HCT116 (cell line): ENCODE measurements at regions not wholly inside any gene's neighbourhood (a gene's known extent, or its start where the extent isn't known, plus 50 kb on each side); places are given as distances from the start of the nearest gene placed in this dataset.

Experiments
- ATAC-seq: fragments of 200-7000 bp; cut with Tn5 transposase; 2 replicates; pipeline ENCODE4 v1.9.1; 2020; ENCODE audit warnings: mild to moderate bottlenecking, moderate library complexity
- BruUV-seq: library from RNA; stranded (reverse); fragments of 400-500 nt; replicated peaks from 2 replicates; lab custom pipeline; 2021; lab: Mats Ljungman, UMichigan
- CTCF ChIA-PET: fragments of 300-600 bp; sonication (Branson Sonifier 250); formaldehyde crosslinking; loops from one replicate; lab custom pipeline; 2021; ENCODE audit warnings: antibody characterized with exemption; lab: Charles Lee
- POLR2A ChIA-PET: fragments of 300-600, 350-600 bp; sonication (Branson Sonifier 250); formaldehyde crosslinking; loops from one replicate; lab custom pipeline; 2021; ENCODE audit warnings: antibody characterized with exemption; lab: Charles Lee
- RAD21 ChIA-PET, 2 experiments: fragments of 300-600 bp; sonication (Branson Sonifier 250); formaldehyde crosslinking; loops; one replicate each; lab custom pipeline; 2023; ENCODE audit warnings: low total read pairs in 2 of 2; ENCODE audit not compliant: uncharacterized antibody in 2 of 2, unreplicated experiment in 2 of 2, low non-redundant PET in 1 of 2; lab: Charles Lee
- DNase-seq: peaks from one replicate; pipeline ENCODE4 v3.0.0-alpha.2; 2010; ENCODE audit warnings: low read depth, low spot score
- H2AFZ ChIP-seq: fragments of 200-600 bp; shearing (Covaris generic), sonication (generic); 2 replicates; pipeline ENCODE4 v1.6.1; 2017; ENCODE audit warnings: low read depth, mixed run types, mixed read lengths, antibody characterized with exemption, low read length; ENCODE audit not compliant: poor library complexity, severe bottlenecking
- H3K27ac ChIP-seq: 2 replicates; pipeline ENCODE4 v1.5.1; 2012; ENCODE audit warnings: low read depth, low read length
- H3K27me3 ChIP-seq: fragments of 200-600 bp; sonication (generic); 2 replicates; pipeline ENCODE4 v1.6.1; 2016; ENCODE audit warnings: mixed run types, low read length, mixed read lengths; ENCODE audit not compliant: insufficient read depth
- H3K36me3 ChIP-seq, 2 experiments: fragments of 200-500 bp in 1 of 2; fragments of 200-600 bp in 1 of 2; sonication (Bioruptor generic) in 1 of 2; sonication (generic) in 1 of 2; 2 replicates each; pipeline versions ENCODE4 v1.5.1 to v1.6.1; 2014 to 2016; ENCODE audit warnings: low read length in 2 of 2, inconsistent platforms in 1 of 2, mixed read lengths in 1 of 2, mixed run types in 1 of 2; ENCODE audit not compliant: insufficient read depth in 2 of 2, control insufficient read depth in 1 of 2
- H3K4me1 ChIP-seq, 2 experiments: fragments of 200-600 bp in 1 of 2; sonication (generic) in 1 of 2; 2 replicates each; pipeline versions ENCODE4 v1.5.1 to v1.6.1; 2012 to 2017; ENCODE audit warnings: low read length in 2 of 2, inconsistent platforms in 1 of 2, mild to moderate bottlenecking in 1 of 2, mixed read lengths in 1 of 2, mixed run types in 1 of 2, moderate library complexity in 1 of 2; ENCODE audit not compliant: insufficient read depth in 2 of 2, control insufficient read depth in 1 of 2
- H3K4me2 ChIP-seq: fragments of 200-600 bp; sonication (generic); 2 replicates; pipeline ENCODE4 v1.6.1; 2017; ENCODE audit warnings: mixed run types, low read length, mixed read lengths
- H3K4me3 ChIP-seq, 2 experiments: fragments of 200-600 bp in 1 of 2; sonication (generic) in 1 of 2; replicated peaks in 1 of 2; 2 replicates each; pipeline ENCODE4 v1.5.1; 2011 to 2016; ENCODE audit warnings: low read length in 2 of 2, control low read depth in 1 of 2, low read depth in 1 of 2, mild to moderate bottlenecking in 1 of 2, mixed read lengths in 1 of 2, mixed run types in 1 of 2
- H3K79me2 ChIP-seq: fragments of 200-600 bp; sonication (generic); 2 replicates; pipeline ENCODE4 v1.6.1; 2017; ENCODE audit warnings: mild to moderate bottlenecking, mixed run types, low read length, moderate library complexity, mixed read lengths; ENCODE audit not compliant: insufficient read depth
- H3K9ac ChIP-seq: fragments of 200-600 bp; sonication (generic); 2 replicates; pipeline ENCODE4 v1.6.1; 2016; ENCODE audit warnings: low read length, mixed read lengths
- H3K9me2 ChIP-seq: fragments of 200-600 bp; sonication (generic), shearing (Covaris generic); 2 replicates; pipeline ENCODE4 v1.6.1; 2017; ENCODE audit warnings: mixed run types, mild to moderate bottlenecking, moderate library complexity; ENCODE audit not compliant: insufficient read depth
- H3K9me3 ChIP-seq, 2 experiments: fragments of 200-500 bp in 1 of 2; fragments of 200-600 bp in 1 of 2; sonication (Bioruptor generic) in 1 of 2; sonication (generic) in 1 of 2; 2 replicates each; pipeline ENCODE4 v1.6.1; 2014 to 2017; ENCODE audit warnings: low read length in 2 of 2, mixed read lengths in 2 of 2, inconsistent platforms in 1 of 2, low read depth in 1 of 2, mild to moderate bottlenecking in 1 of 2, mixed run types in 1 of 2, moderate library complexity in 1 of 2; ENCODE audit not compliant: control insufficient read depth in 1 of 2, insufficient read depth in 1 of 2
- H4K20me1 ChIP-seq: fragments of 200-600 bp; sonication (generic), shearing (Covaris generic); 2 replicates; pipeline ENCODE4 v1.6.1; 2017; ENCODE audit warnings: mixed run types, mild to moderate bottlenecking, moderate library complexity; ENCODE audit not compliant: insufficient read depth
- CBX3 ChIP-seq: IDR thresholded peaks from 2 replicates; pipeline ENCODE4 v1.6.1; 2012; ENCODE audit warnings: low read depth
- CEBPB ChIP-seq: IDR thresholded peaks from 2 replicates; pipeline ENCODE4 v1.6.1; 2012; ENCODE audit warnings: low read depth
- ELF1 ChIP-seq: IDR thresholded peaks from 2 replicates; pipeline ENCODE4 v1.6.1; 2012; ENCODE audit warnings: low read depth, borderline replicate concordance
- EZH2 ChIP-seq: fragments of 200-600 bp; sonication (generic); IDR thresholded peaks from 2 replicates; pipeline ENCODE4 v1.6.1; 2017; ENCODE audit warnings: antibody characterized with exemption, mixed run types
- EZH2phosphoT487 ChIP-seq: fragments of 200-600 bp; IDR thresholded peaks from 2 replicates; pipeline ENCODE4 v1.6.1; 2018; ENCODE audit warnings: antibody characterized with exemption, borderline replicate concordance
- JUND ChIP-seq: IDR thresholded peaks from 2 replicates; pipeline ENCODE4 v1.6.1; 2012
- SIN3A ChIP-seq: IDR thresholded peaks from 2 replicates; pipeline ENCODE4 v1.6.1; 2012; ENCODE audit warnings: low read depth
- SP1 ChIP-seq: IDR thresholded peaks from 2 replicates; pipeline ENCODE4 v1.6.1; 2012; ENCODE audit warnings: low read depth
- SRF ChIP-seq: IDR thresholded peaks from 2 replicates; pipeline ENCODE4 v1.6.1; 2012; ENCODE audit warnings: low read depth
- YY1 ChIP-seq: IDR thresholded peaks from 2 replicates; pipeline ENCODE4 v1.6.1; 2011; ENCODE audit warnings: low read length, low read depth, moderate library complexity, mild to moderate bottlenecking; ENCODE audit not compliant: insufficient replicate concordance; ENCODE audit errors: extremely low read depth
- ZFX ChIP-seq: fragments of 450-650 bp; IDR thresholded peaks from 2 replicates; pipeline ENCODE4 v1.6.1; 2017
- ZNF274 ChIP-seq: fragments of 200-500 bp; sonication (Bioruptor generic); IDR thresholded peaks from 2 replicates; pipeline ENCODE4 v1.6.1; 2014; ENCODE audit warnings: mild to moderate bottlenecking, low read depth, low read length, inconsistent platforms
- intact Hi-C: fragments of 100-400 bp; cut with micrococcal nuclease; formaldehyde crosslinking; loops from 2 replicates; pipeline ENCODE4 v1.10.0; 2022

- no peak overlapping the region for H3K27ac ChIP-seq
- intact Hi-C loops: no loop called here
- no TSS peak for BruUV-seq
- H3K79me2 ChIP-seq: no peaks in the 10 kb centered on the region
- ChIA-PET POLR2A (no interaction called here), CTCF (no interaction called here), RAD21 (no interaction called here)
- no peak for ATAC-seq
- no peak overlapping the region for H3K4me3 ChIP-seq
- H3K9ac ChIP-seq: no peak overlapping the region
- H3K9me3 ChIP-seq: peaks cover 9 to 29% of the 10 kb centered on the region in 2 experiments; a peak in 2 of 4 replicates
- H4K20me1 ChIP-seq: no peaks in the 10 kb centered on the region
- TF ChIP-seq YY1: no peak
- TF ChIP-seq JUND: no peak
- TF ChIP-seq ZNF274: no peak
- no peak for TF ChIP-seq CBX3
- TF ChIP-seq CEBPB: no peak
- TF ChIP-seq SRF: no peak
- TF ChIP-seq EZH2: no peak
- no peak for TF ChIP-seq ELF1
- no peak overlapping the region for H2AFZ ChIP-seq
- no peaks in the 10 kb centered on the region for H3K4me1 ChIP-seq
- no peaks in the 10 kb centered on the region for H3K36me3 ChIP-seq
- no peak for DNase-seq
- no peaks in the 10 kb centered on the region for H3K9me2 ChIP-seq
- no peak overlapping the region for H3K4me2 ChIP-seq
- H3K27me3 ChIP-seq: no peaks in the 10 kb centered on the region
Observed at GRCh38 chr11:90737444-90738050, 514.7 kb upstream of the CHORDC1 start.

- DNase-seq (no peak), ATAC-seq (no peak)
- Histone ChIP-seq H3K4me1 (no peaks in the 10 kb centered on the region), H3K9me2 (no peaks in the 10 kb centered on the region), H3K79me2 (no peaks in the 10 kb centered on the region), H3K27ac (no peak overlapping the region), H3K4me2 (no peak overlapping the region), H3K9ac (no peak overlapping the region), H3K4me3 (no peak overlapping the region), H3K9me3 (peaks cover 3 to 14% of the 10 kb centered on the region in 2 experiments; a peak in 2 of 4 replicates), H3K36me3 (no peaks in the 10 kb centered on the region), H2AFZ (no peak overlapping the region), H4K20me1 (no peaks in the 10 kb centered on the region), H3K27me3 (no peaks in the 10 kb centered on the region)
- BruUV-seq: no TSS peak
- ChIA-PET POLR2A (no interaction called here), CTCF (no interaction called here), RAD21 (no interaction called here)
- TF ChIP-seq YY1: no peak
- TF ChIP-seq SP1: no peak
- no peak for TF ChIP-seq SIN3A
- TF ChIP-seq EZH2phosphoT487: no peak
- no peak for TF ChIP-seq CBX3
- no peak for TF ChIP-seq ZFX
- intact Hi-C loops: no loop called here
Observed at GRCh38 chr11:90732486-90732885, 509.6 kb upstream of the CHORDC1 start.
